ENCODE measurements at regions not wholly inside any gene's neighbourhood (a gene's known extent, or its start where the extent isn't known, plus 50 kb on each side); places are given as distances from the start of the nearest gene placed in this dataset.

DNA sequence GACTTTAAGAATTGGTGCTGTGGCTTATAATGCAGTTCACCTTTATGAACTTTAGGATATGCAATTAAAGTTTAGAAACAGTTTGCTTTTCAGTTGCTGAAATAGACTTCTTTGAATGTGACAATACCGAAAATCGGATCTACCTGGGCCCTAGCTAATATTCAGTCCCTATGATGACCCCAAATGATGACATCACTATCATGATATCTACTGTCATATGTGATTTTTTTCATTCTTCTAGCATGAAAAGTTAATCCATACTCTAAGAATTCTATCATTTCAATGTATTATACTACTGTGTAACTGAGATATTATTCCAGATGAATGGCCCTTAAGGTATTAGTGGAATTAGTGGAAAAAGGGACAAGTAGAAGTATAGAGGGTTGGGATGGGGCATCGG lies 487.2 kb upstream of the TUSC1 start:
- TF ChIP-seq SALL2 (tag by site-specific recombination; IDR thresholded peaks at IDR 0.05; ENCODE audit: borderline replicate concordance) (no peak), PRDM1 (tag by site-specific recombination; IDR thresholded peaks at IDR 0.05) (no peak), KLF16 (tag by site-specific recombination; IDR thresholded peaks at IDR 0.05) (no peak), ZNF530 (tag by site-specific recombination; IDR thresholded peaks at IDR 0.05; ENCODE audit: low read depth) (no peak), ZNF518A (tag by site-specific recombination; conservative IDR thresholded peaks at IDR 0.05; ENCODE audit: low read depth) (no peak), YY1 (tag by site-specific recombination; IDR thresholded peaks at IDR 0.05) (no peak), ZBTB7A (tag by site-specific recombination; IDR thresholded peaks at IDR 0.05; ENCODE audit: low read depth) (no peak), ZNF366 (tag by site-specific recombination; conservative IDR thresholded peaks at IDR 0.05) (no peak)
- TF ChIP-seq, protein P1, sequence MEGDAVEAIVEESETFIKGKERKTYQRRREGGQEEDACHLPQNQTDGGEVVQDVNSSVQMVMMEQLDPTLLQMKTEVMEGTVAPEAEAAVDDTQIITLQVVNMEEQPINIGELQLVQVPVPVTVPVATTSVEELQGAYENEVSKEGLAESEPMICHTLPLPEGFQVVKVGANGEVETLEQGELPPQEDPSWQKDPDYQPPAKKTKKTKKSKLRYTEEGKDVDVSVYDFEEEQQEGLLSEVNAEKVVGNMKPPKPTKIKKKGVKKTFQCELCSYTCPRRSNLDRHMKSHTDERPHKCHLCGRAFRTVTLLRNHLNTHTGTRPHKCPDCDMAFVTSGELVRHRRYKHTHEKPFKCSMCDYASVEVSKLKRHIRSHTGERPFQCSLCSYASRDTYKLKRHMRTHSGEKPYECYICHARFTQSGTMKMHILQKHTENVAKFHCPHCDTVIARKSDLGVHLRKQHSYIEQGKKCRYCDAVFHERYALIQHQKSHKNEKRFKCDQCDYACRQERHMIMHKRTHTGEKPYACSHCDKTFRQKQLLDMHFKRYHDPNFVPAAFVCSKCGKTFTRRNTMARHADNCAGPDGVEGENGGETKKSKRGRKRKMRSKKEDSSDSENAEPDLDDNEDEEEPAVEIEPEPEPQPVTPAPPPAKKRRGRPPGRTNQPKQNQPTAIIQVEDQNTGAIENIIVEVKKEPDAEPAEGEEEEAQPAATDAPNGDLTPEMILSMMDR (tag by site-specific recombination; IDR thresholded peaks at IDR 0.05): no peak
- TF ChIP-seq, protein P2, sequence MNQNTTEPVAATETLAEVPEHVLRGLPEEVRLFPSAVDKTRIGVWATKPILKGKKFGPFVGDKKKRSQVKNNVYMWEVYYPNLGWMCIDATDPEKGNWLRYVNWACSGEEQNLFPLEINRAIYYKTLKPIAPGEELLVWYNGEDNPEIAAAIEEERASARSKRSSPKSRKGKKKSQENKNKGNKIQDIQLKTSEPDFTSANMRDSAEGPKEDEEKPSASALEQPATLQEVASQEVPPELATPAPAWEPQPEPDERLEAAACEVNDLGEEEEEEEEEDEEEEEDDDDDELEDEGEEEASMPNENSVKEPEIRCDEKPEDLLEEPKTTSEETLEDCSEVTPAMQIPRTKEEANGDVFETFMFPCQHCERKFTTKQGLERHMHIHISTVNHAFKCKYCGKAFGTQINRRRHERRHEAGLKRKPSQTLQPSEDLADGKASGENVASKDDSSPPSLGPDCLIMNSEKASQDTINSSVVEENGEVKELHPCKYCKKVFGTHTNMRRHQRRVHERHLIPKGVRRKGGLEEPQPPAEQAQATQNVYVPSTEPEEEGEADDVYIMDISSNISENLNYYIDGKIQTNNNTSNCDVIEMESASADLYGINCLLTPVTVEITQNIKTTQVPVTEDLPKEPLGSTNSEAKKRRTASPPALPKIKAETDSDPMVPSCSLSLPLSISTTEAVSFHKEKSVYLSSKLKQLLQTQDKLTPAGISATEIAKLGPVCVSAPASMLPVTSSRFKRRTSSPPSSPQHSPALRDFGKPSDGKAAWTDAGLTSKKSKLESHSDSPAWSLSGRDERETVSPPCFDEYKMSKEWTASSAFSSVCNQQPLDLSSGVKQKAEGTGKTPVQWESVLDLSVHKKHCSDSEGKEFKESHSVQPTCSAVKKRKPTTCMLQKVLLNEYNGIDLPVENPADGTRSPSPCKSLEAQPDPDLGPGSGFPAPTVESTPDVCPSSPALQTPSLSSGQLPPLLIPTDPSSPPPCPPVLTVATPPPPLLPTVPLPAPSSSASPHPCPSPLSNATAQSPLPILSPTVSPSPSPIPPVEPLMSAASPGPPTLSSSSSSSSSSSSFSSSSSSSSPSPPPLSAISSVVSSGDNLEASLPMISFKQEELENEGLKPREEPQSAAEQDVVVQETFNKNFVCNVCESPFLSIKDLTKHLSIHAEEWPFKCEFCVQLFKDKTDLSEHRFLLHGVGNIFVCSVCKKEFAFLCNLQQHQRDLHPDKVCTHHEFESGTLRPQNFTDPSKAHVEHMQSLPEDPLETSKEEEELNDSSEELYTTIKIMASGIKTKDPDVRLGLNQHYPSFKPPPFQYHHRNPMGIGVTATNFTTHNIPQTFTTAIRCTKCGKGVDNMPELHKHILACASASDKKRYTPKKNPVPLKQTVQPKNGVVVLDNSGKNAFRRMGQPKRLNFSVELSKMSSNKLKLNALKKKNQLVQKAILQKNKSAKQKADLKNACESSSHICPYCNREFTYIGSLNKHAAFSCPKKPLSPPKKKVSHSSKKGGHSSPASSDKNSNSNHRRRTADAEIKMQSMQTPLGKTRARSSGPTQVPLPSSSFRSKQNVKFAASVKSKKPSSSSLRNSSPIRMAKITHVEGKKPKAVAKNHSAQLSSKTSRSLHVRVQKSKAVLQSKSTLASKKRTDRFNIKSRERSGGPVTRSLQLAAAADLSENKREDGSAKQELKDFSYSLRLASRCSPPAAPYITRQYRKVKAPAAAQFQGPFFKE (tag by site-specific recombination; IDR thresholded peaks at IDR 0.05; ENCODE audit: borderline replicate concordance): no peak

Data from HEK293 (cell line).